SK-N-SH (cell line): ENCODE measurements at regions not wholly inside any gene's neighbourhood (a gene's known extent, or its start where the extent isn't known, plus 50 kb on each side); places are given as distances from the start of the nearest gene placed in this dataset.

Source experiments
- CTCF ChIA-PET: fragments of 300-600, 350-600 bp; formaldehyde crosslinking; extraction: SDS; loops from one replicate; lab custom pipeline; 2021; lab: Yijun Ruan, JAX
- POLR2A ChIA-PET: fragments of 350-600 bp; sonication (Branson Sonifier 250); formaldehyde crosslinking; extraction: SDS; loops from one replicate; lab custom pipeline; 2020; ENCODE audit warnings: antibody characterized with exemption, inconsistent platforms; lab: Yijun Ruan, JAX
- DNase-seq: peaks from one replicate; pipeline ENCODE4 v3.0.0; 2012
- H2AFZ ChIP-seq: fragments of 200-600 bp; sonication (generic); 2 replicates; pipeline ENCODE4 v1.8.1; 2016; ENCODE audit warnings: antibody characterized with exemption, mild to moderate bottlenecking, low read depth
- H3F3A ChIP-seq: fragments of 200-600 bp; sonication (generic); replicated peaks from 2 replicates; pipeline ENCODE3; 2016; ENCODE audit warnings: antibody characterized with exemption, mild to moderate bottlenecking; ENCODE audit not compliant: insufficient read depth
- H3K27ac ChIP-seq, 2 experiments: fragments of 200-500 bp in 1 of 2; fragments of 200-600 bp in 1 of 2; sonication (Bioruptor generic) in 1 of 2; sonication (generic), shearing (Covaris generic) in 1 of 2; 2 replicates each; pipeline versions ENCODE4 v1.5.1 to v1.6.1; 2014 to 2016; ENCODE audit warnings: low read depth in 2 of 2, inconsistent platforms in 1 of 2, low read length in 1 of 2, mild to moderate bottlenecking in 1 of 2, mixed read lengths in 1 of 2
- H3K27me3 ChIP-seq: fragments of 200-600 bp; sonication (generic), shearing (Covaris generic); 2 replicates; pipeline ENCODE4 v1.6.1; 2016; ENCODE audit warnings: mixed run types; ENCODE audit not compliant: insufficient read depth
- H3K36me3 ChIP-seq, 2 experiments: fragments of 200-500 bp in 1 of 2; fragments of 200-600 bp in 1 of 2; sonication (Bioruptor generic) in 1 of 2; sonication (generic) in 1 of 2; replicated peaks in 1 of 2; 2 replicates each; pipeline versions ENCODE3 to v1.5.1; 2014 to 2016; ENCODE audit warnings: low read length in 1 of 2, mild to moderate bottlenecking in 1 of 2; ENCODE audit not compliant: insufficient read depth in 2 of 2, control insufficient read depth in 1 of 2
- H3K4me1 ChIP-seq, 2 experiments: fragments of 200-500 bp in 1 of 2; fragments of 200-600 bp in 1 of 2; sonication (Bioruptor generic) in 1 of 2; sonication (generic), shearing (Covaris generic) in 1 of 2; 2 replicates each; pipeline versions ENCODE4 v1.5.1 to v1.6.1; 2014 to 2016; ENCODE audit warnings: low read depth in 1 of 2, low read length in 1 of 2, mixed run types in 1 of 2; ENCODE audit not compliant: insufficient read depth in 2 of 2, control insufficient read depth in 1 of 2
- H3K4me2 ChIP-seq: fragments of 200-600 bp; sonication (generic), shearing (Covaris generic); 2 replicates; pipeline ENCODE4 v1.6.1; 2017; ENCODE audit warnings: mixed run types
- H3K4me3 ChIP-seq, 2 experiments: fragments of 200-500 bp in 1 of 2; fragments of 200-600 bp in 1 of 2; sonication (Bioruptor generic) in 1 of 2; sonication (generic), shearing (Covaris generic) in 1 of 2; 2 replicates each; pipeline versions ENCODE4 v1.5.1 to v1.8.1; 2014 to 2016; ENCODE audit warnings: low read depth in 2 of 2, inconsistent platforms in 1 of 2, low read length in 1 of 2, mild to moderate bottlenecking in 1 of 2, mixed read lengths in 1 of 2, moderate library complexity in 1 of 2
- H3K79me2 ChIP-seq: fragments of 200-600 bp; sonication (generic); 2 replicates; pipeline ENCODE4 v1.8.1; 2017; ENCODE audit warnings: mild to moderate bottlenecking; ENCODE audit not compliant: insufficient read depth
- H3K9ac ChIP-seq: fragments of 200-600 bp; sonication (generic); 2 replicates; pipeline ENCODE4 v1.6.1; 2017; ENCODE audit warnings: mixed run types
- H3K9me2 ChIP-seq: fragments of 200-600 bp; sonication (generic); 2 replicates; pipeline ENCODE4 v1.6.1; 2017; ENCODE audit warnings: mixed run types
- H3K9me3 ChIP-seq: fragments of 200-600 bp; sonication (generic); 2 replicates; pipeline ENCODE4 v1.6.1; 2017; ENCODE audit warnings: mixed run types, mild to moderate bottlenecking, moderate library complexity
- H4K20me1 ChIP-seq: fragments of 200-600 bp; sonication (generic); 2 replicates; pipeline ENCODE4 v1.6.1; 2017; ENCODE audit warnings: mild to moderate bottlenecking, mixed run types; ENCODE audit not compliant: insufficient read depth
- EZH2phosphoT487 ChIP-seq: fragments of 200-600 bp; sonication (generic); IDR thresholded peaks from 2 replicates; pipeline ENCODE4 v1.6.1; 2017; ENCODE audit warnings: low read depth, mixed run types, mild to moderate bottlenecking, antibody characterized with exemption, moderate library complexity, borderline replicate concordance
- FOSL2 ChIP-seq: IDR thresholded peaks from 2 replicates; pipeline ENCODE4 v1.4.0; 2012; ENCODE audit warnings: low read depth, mild to moderate bottlenecking, moderate library complexity, borderline replicate concordance
- FOXJ3 ChIP-seq: sonication (generic); formaldehyde crosslinking; IDR thresholded peaks from 2 replicates; pipeline ENCODE4 v1.5.1; 2020; ENCODE audit warnings: mild to moderate bottlenecking, missing genetic modification reagents
- FOXM1 ChIP-seq: IDR thresholded peaks from 2 replicates; pipeline ENCODE4 v1.4.0; 2012; ENCODE audit warnings: low read depth, mild to moderate bottlenecking
- GABPA ChIP-seq: IDR thresholded peaks from 2 replicates; pipeline ENCODE4 v1.4.0; 2012; ENCODE audit warnings: low read depth, mild to moderate bottlenecking
- NFIC ChIP-seq: IDR thresholded peaks from 2 replicates; pipeline ENCODE4 v1.4.0; 2012; ENCODE audit warnings: borderline replicate concordance
- RAD21 ChIP-seq: IDR thresholded peaks from 2 replicates; pipeline ENCODE4 v1.6.1; 2012; ENCODE audit warnings: mild to moderate bottlenecking, low read length
- REST ChIP-seq: IDR thresholded peaks from 2 replicates; pipeline ENCODE4 v1.6.1; 2012; ENCODE audit warnings: mild to moderate bottlenecking, low read depth, low read length, moderate library complexity
- SMC3 ChIP-seq: IDR thresholded peaks from 2 replicates; pipeline ENCODE4 v1.6.1; 2012; ENCODE audit warnings: low read depth, low read length, improper control_type of control experiment
- WGBS: methylation state at CpG from one replicate; pipeline ENCODE4 v1.1.6; 2017; ENCODE audit warnings: low lambda C conversion rate; 5-methylcytosine and 5-hydroxymethylcytosine counted together

GRCh38 chr13:47546391-47547225 lies 454.5 kb downstream of the SUCLA2 start:
- no peaks in the 10 kb centered on the region for H3K9me2 ChIP-seq
- no peaks in the 10 kb centered on the region for H4K20me1 ChIP-seq
- TF ChIP-seq FOXJ3 (CRISPR knock-in tag), result no peak
- TF ChIP-seq FOXM1, result no peak
- no peak for TF ChIP-seq NFIC
- no peak for TF ChIP-seq RAD21
- TF ChIP-seq SMC3, result no peak
- TF ChIP-seq EZH2phosphoT487, result no peak
- TF ChIP-seq FOSL2, result no peak
- H3K27me3 ChIP-seq, result no peaks in the 10 kb centered on the region
- H3K9me3 ChIP-seq, result no peaks in the 10 kb centered on the region
- ChIA-PET CTCF (interaction anchor here (0.6 to 1.8 kb wide), 4 partner anchors 12 to 653 kb away, joined by 3 to 4 read pairs (median 4); no protein-coding TSS in a partner anchor), POLR2A (no interaction called here)
- H3K4me1 ChIP-seq, result peaks cover 0 to 10% of the 10 kb centered on the region in 2 experiments; a peak in 1 of 4 replicates
- H2AFZ ChIP-seq, result no peak overlapping the region
- no peak overlapping the region for H3K9ac ChIP-seq
- no peaks in the 10 kb centered on the region for H3K36me3 ChIP-seq
- WGBS, result 56% methylated on average over 7 of the region's 7 CpGs
- no peak overlapping the region for H3K4me2 ChIP-seq
- no peaks in the 10 kb centered on the region for H3F3A ChIP-seq
- DNase-seq, result peak; percentile 5
- peak overlapping the region in 1 of 2 experiments; percentile 28; a peak in 1 of 4 replicates for H3K27ac ChIP-seq
- no peak overlapping the region for H3K4me3 ChIP-seq
- no peaks in the 10 kb centered on the region for H3K79me2 ChIP-seq

- Histone ChIP-seq H4K20me1 (no peaks in the 10 kb centered on the region), H3K9ac (no peak overlapping the region), H3K9me3 (no peaks in the 10 kb centered on the region), H3K9me2 (no peaks in the 10 kb centered on the region), H3F3A (no peaks in the 10 kb centered on the region), H3K4me1 (peaks cover 0 to 10% of the 10 kb centered on the region in 2 experiments; a peak in 1 of 4 replicates), H3K79me2 (no peaks in the 10 kb centered on the region), H3K36me3 (no peaks in the 10 kb centered on the region), H3K4me3 (no peak overlapping the region), H3K4me2 (no peak overlapping the region), H3K27me3 (no peaks in the 10 kb centered on the region), H2AFZ (no peak overlapping the region), H3K27ac (no peak overlapping the region)
- TF ChIP-seq EZH2phosphoT487 (no peak), GABPA (no peak), REST (no peak)
- no peak for DNase-seq
- POLR2A ChIA-PET, result no interaction called here
- CTCF ChIA-PET, result no interaction called here
- WGBS, result 53% methylated on average over 5 of the region's 5 CpGs
These were observed 455.7 kb downstream of the SUCLA2 start for GRCh38 chr13:47545201-47546024.
